Cardiac muscle cell (in vitro differentiated cells and primary cell): ENCODE measurements at regions not wholly inside any gene's neighbourhood (a gene's known extent, or its start where the extent isn't known, plus 50 kb on each side); places are given as distances from the start of the nearest gene placed in this dataset.

Experiments
- DNase-seq, 2 donors: peaks; one replicate each; pipeline versions ENCODE4 v3.0.0 to v3.0.0-alpha.2; 2010 to 2017; ENCODE audit warnings: low read depth in 1 of 2, low spot score in 1 of 2
- H3K27ac ChIP-seq: fragments of 200-600 bp; sonication (generic); 2 replicates; pipeline ENCODE4 v1.5.1; 2016
- H3K27me3 ChIP-seq: fragments of 200-600 bp; sonication (generic); 2 replicates; pipeline ENCODE4 v1.6.0; 2016; ENCODE audit warnings: control low read depth
- H3K36me3 ChIP-seq: fragments of 200-600 bp; sonication (generic); 2 replicates; pipeline ENCODE4 v1.5.1; 2016; ENCODE audit warnings: control low read depth
- H3K4me1 ChIP-seq: fragments of 200-600 bp; sonication (generic); 2 replicates; pipeline ENCODE4 v1.8.1; 2017; ENCODE audit warnings: low read depth, mild to moderate bottlenecking, mixed run types
- H3K4me3 ChIP-seq: fragments of 200-600 bp; sonication (generic); 2 replicates; pipeline ENCODE4 v1.5.1; 2016; ENCODE audit warnings: mild to moderate bottlenecking
- H3K9me3 ChIP-seq: fragments of 200-600 bp; sonication (generic); 2 replicates; pipeline ENCODE4 v1.5.1; 2017; ENCODE audit warnings: low read depth, mild to moderate bottlenecking, control low read depth
- CTCF ChIP-seq: IDR thresholded peaks from 2 replicates; pipeline ENCODE4 v1.5.1; 2012; ENCODE audit warnings: low read depth, mild to moderate bottlenecking, low read length

GRCh38 chr13:80979035-80979641 lies 638.2 kb upstream of the SPRY2 start:
- H3K4me3 ChIP-seq, result no peak overlapping the region
- TF ChIP-seq CTCF, result peak; percentile 90
- H3K9me3 ChIP-seq, result no peaks in the 10 kb centered on the region
- DNase-seq, result peak; percentile 71 to 87
- no peaks in the 10 kb centered on the region for H3K27me3 ChIP-seq
- H3K27ac ChIP-seq, result no peak overlapping the region
- H3K36me3 ChIP-seq, result no peaks in the 10 kb centered on the region
- no peaks in the 10 kb centered on the region for H3K4me1 ChIP-seq

- no peak for TF ChIP-seq CTCF
- Histone ChIP-seq H3K27ac (no peak overlapping the region), H3K9me3 (no peaks in the 10 kb centered on the region), H3K36me3 (no peaks in the 10 kb centered on the region), H3K4me1 (no peaks in the 10 kb centered on the region), H3K27me3 (no peaks in the 10 kb centered on the region), H3K4me3 (no peak overlapping the region)
- DNase-seq, result no peak
Measured at GRCh38 chr13:80977168-80977567, 636.2 kb upstream of the SPRY2 start.

GRCh38 chr13:80975903-80976302 lies 635.0 kb upstream of the SPRY2 start:
- Histone ChIP-seq H3K27ac (no peak overlapping the region), H3K36me3 (no peaks in the 10 kb centered on the region), H3K4me1 (no peaks in the 10 kb centered on the region), H3K4me3 (no peak overlapping the region), H3K9me3 (no peaks in the 10 kb centered on the region), H3K27me3 (no peaks in the 10 kb centered on the region)
- DNase-seq, result no peak
- TF ChIP-seq CTCF, result no peak

GRCh38 chr13:80973721-80974120 lies 632.8 kb upstream of the SPRY2 start:
- Histone ChIP-seq H3K27me3 (no peaks in the 10 kb centered on the region), H3K27ac (no peak overlapping the region), H3K36me3 (no peaks in the 10 kb centered on the region), H3K4me1 (no peaks in the 10 kb centered on the region), H3K4me3 (no peak overlapping the region), H3K9me3 (no peaks in the 10 kb centered on the region)
- no peak for TF ChIP-seq CTCF
- no peak for DNase-seq

GRCh38 chr13:80972857-80973478 lies 632.0 kb upstream of the SPRY2 start:
- no peak for TF ChIP-seq CTCF
- H3K4me3 ChIP-seq, result no peak overlapping the region
- no peaks in the 10 kb centered on the region for H3K9me3 ChIP-seq
- no peaks in the 10 kb centered on the region for H3K36me3 ChIP-seq
- H3K27me3 ChIP-seq, result no peaks in the 10 kb centered on the region
- no peaks in the 10 kb centered on the region for H3K4me1 ChIP-seq
- DNase-seq, result no peak
- no peak overlapping the region for H3K27ac ChIP-seq
